ENCODE measurements at regions not wholly inside any gene's neighbourhood (a gene's known extent, or its start where the extent isn't known, plus 50 kb on each side); places are given as distances from the start of the nearest gene placed in this dataset.
"Not testable (repeated sequence)": the region's sequence is repeated elsewhere in the genome, so short reads cannot be mapped to it uniquely, and the experiment has no call there.

DNA sequence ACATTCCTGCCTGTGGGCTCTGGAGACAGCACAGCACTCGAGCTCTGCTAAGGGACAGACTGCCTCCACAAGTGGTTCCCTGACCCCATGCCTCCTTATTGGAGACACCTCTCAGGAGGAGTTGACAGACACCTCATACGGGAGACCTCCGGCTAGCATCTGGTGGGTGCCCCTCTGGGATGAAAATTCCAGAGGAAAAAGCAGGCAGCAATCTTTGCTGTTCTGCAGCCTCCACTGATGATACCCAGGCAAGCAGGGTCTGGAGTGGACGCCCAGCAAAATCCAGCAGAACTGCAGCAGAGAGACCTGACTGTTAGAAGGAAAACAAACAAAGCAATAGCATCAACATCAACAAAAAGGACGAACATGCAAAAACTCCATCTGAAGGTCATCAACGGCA, 639.4 kb downstream of the SLC16A7 start:
- no peaks in the 10 kb centered on the region for H3K27me3 ChIP-seq (replicated peaks; ENCODE audit: control insufficient read depth, insufficient read depth, low read length)
- H3K4me1 ChIP-seq (ENCODE audit: control insufficient read depth, insufficient read depth, low read length), result no peaks in the 10 kb centered on the region
- H3K4me3 ChIP-seq (ENCODE audit: low read length), result no peak overlapping the region
- no peaks in the 10 kb centered on the region for H3K36me3 ChIP-seq (ENCODE audit: control insufficient read depth, insufficient read depth, low read length, severe bottlenecking)
- DNase-seq (ENCODE audit: low read depth), result no peak
- H3K9me3 ChIP-seq (ENCODE audit: control insufficient read depth, low read length), result no peaks in the 10 kb centered on the region
- H3K9ac ChIP-seq (ENCODE audit: low read length), result no peak overlapping the region

- H3K9ac ChIP-seq (ENCODE audit: low read length); H3K27me3 ChIP-seq (replicated peaks; ENCODE audit: control insufficient read depth, insufficient read depth, low read length); H3K4me1 ChIP-seq (ENCODE audit: control insufficient read depth, insufficient read depth, low read length); DNase-seq (ENCODE audit: low read depth); H3K36me3 ChIP-seq (ENCODE audit: control insufficient read depth, insufficient read depth, low read length, severe bottlenecking); H3K9me3 ChIP-seq (ENCODE audit: control insufficient read depth, low read length); H3K4me3 ChIP-seq (ENCODE audit: low read length): not testable (repeated sequence)
These were observed 640.6 kb downstream of the SLC16A7 start for GRCh38 chr12:60236416-60236815.

- Histone ChIP-seq H3K27me3 (replicated peaks; ENCODE audit: control insufficient read depth, insufficient read depth, low read length) (no peaks in the 10 kb centered on the region), H3K9ac (ENCODE audit: low read length) (no peak overlapping the region), H3K9me3 (ENCODE audit: control insufficient read depth, low read length) (no peaks in the 10 kb centered on the region), H3K4me3 (ENCODE audit: low read length) (no peak overlapping the region), H3K36me3 (ENCODE audit: control insufficient read depth, insufficient read depth, low read length, severe bottlenecking) (no peaks in the 10 kb centered on the region), H3K4me1 (ENCODE audit: control insufficient read depth, insufficient read depth, low read length) (no peaks in the 10 kb centered on the region)
- DNase-seq (ENCODE audit: low read depth), result no peak
These were observed 645.1 kb downstream of the SLC16A7 start for GRCh38 chr12:60240891-60241290.

GRCh38 chr12:60251091-60251490, 655.3 kb downstream of the SLC16A7 start:
- H3K27me3 ChIP-seq (replicated peaks; ENCODE audit: control insufficient read depth, insufficient read depth, low read length), result no peaks in the 10 kb centered on the region
- no peaks in the 10 kb centered on the region for H3K36me3 ChIP-seq (ENCODE audit: control insufficient read depth, insufficient read depth, low read length, severe bottlenecking)
- H3K4me3 ChIP-seq (ENCODE audit: low read length), result no peak overlapping the region
- DNase-seq (ENCODE audit: low read depth), result no peak
- H3K9ac ChIP-seq (ENCODE audit: low read length), result no peak overlapping the region
- H3K9me3 ChIP-seq (ENCODE audit: control insufficient read depth, low read length), result no peaks in the 10 kb centered on the region
- no peaks in the 10 kb centered on the region for H3K4me1 ChIP-seq (ENCODE audit: control insufficient read depth, insufficient read depth, low read length)

DNA sequence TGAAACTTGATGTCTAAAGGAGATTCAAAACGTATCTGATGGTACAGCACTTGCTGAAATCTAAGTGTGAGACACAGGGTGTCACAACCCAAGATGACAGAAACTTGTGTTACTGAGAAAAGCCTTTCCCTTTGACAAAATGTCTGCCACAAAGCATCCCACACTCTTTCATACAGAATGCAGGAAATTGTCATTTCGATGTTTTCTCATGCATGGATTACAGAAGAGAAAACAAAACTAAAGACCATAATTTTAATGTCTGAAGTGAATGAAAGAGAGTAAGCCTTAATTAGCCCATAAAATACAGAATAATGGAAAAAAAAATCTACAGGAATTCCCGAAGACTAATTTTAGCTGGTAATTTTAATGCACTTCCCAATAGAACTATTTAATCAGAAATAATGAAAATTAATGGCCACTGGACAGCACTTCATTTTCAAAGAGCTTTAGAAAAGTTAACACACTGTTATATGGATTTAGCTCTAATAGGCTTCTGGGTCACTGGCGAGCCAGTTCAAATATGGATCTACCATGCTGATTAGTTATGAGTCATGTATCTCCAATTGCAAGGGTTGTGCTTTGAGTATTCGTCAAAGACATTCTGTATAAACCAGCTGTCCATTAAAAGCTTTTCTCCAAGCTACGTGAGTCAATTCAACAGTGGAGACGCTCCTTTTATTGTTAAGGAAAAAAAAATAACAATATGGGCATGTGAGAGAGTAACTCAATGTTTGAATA, 656.7 kb downstream of the SLC16A7 start:
- Histone ChIP-seq H3K27me3 (replicated peaks; ENCODE audit: control insufficient read depth, insufficient read depth, low read length) (no peaks in the 10 kb centered on the region), H3K4me1 (ENCODE audit: control insufficient read depth, insufficient read depth, low read length) (peaks cover 8% of the 10 kb centered on the region), H3K36me3 (ENCODE audit: control insufficient read depth, insufficient read depth, low read length, severe bottlenecking) (no peaks in the 10 kb centered on the region), H3K4me3 (ENCODE audit: low read length) (no peak overlapping the region), H3K9me3 (ENCODE audit: control insufficient read depth, low read length) (no peaks in the 10 kb centered on the region), H3K9ac (ENCODE audit: low read length) (no peak overlapping the region)
- no peak for DNase-seq (ENCODE audit: low read depth)

GRCh38 chr12:60255044-60255443, 659.2 kb downstream of the SLC16A7 start:
- DNase-seq (ENCODE audit: low read depth), result no peak
- Histone ChIP-seq H3K9ac (ENCODE audit: low read length) (no peak overlapping the region), H3K27me3 (replicated peaks; ENCODE audit: control insufficient read depth, insufficient read depth, low read length) (no peaks in the 10 kb centered on the region), H3K9me3 (ENCODE audit: control insufficient read depth, low read length) (no peaks in the 10 kb centered on the region), H3K4me3 (ENCODE audit: low read length) (no peak overlapping the region), H3K4me1 (ENCODE audit: control insufficient read depth, insufficient read depth, low read length) (peaks cover 8% of the 10 kb centered on the region), H3K36me3 (ENCODE audit: control insufficient read depth, insufficient read depth, low read length, severe bottlenecking) (no peaks in the 10 kb centered on the region)

DNA sequence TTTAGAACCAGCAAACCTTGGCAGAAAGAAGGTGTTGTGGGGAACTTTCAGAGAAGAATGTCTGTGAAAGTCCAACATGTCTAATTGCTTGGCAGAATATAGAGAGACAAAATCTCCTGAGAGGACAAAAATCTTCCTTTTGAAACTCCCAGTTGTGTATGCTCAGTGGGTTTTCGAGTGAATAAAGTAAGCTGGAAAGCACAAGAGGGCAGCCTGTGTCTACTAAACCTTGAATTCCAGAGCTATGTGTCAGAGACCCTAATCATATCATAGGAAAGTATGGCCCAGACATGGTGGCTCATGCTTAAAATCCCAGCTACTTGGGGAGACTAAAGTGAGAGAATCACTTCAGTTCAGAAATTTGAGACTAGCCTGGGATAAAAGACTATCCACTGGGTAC, 661.2 kb downstream of the SLC16A7 start:
- no peak overlapping the region for H3K9ac ChIP-seq (ENCODE audit: low read length)
- H3K36me3 ChIP-seq (ENCODE audit: control insufficient read depth, insufficient read depth, low read length, severe bottlenecking), result no peaks in the 10 kb centered on the region
- H3K9me3 ChIP-seq (ENCODE audit: control insufficient read depth, low read length), result no peaks in the 10 kb centered on the region
- peak; percentile 70 for DNase-seq (ENCODE audit: low read depth)
- no peak overlapping the region for H3K4me3 ChIP-seq (ENCODE audit: low read length)
- H3K27me3 ChIP-seq (replicated peaks; ENCODE audit: control insufficient read depth, insufficient read depth, low read length), result no peaks in the 10 kb centered on the region
- H3K4me1 ChIP-seq (ENCODE audit: control insufficient read depth, insufficient read depth, low read length), result peaks cover 8% of the 10 kb centered on the region

DNA sequence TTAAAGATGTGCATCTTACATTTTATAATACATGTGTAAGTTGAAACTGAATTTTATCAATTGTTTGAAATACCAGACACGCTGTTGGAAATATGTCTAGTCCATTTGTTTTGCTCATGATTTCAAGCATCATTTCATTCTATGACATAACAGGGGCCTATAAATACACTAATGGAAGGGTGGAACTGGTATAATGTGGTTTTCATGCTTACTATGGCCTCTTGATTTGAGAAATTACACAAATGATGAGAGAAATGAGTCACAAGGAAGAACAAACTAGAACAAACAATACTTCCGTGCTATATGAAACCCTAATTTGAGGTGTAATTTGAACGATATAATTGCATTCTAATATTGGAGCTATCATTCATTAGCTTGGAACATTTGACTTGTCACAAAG, 663.4 kb downstream of the SLC16A7 start:
- Histone ChIP-seq H3K4me1 (ENCODE audit: control insufficient read depth, insufficient read depth, low read length) (peaks cover 8% of the 10 kb centered on the region), H3K9ac (ENCODE audit: low read length) (no peak overlapping the region), H3K36me3 (ENCODE audit: control insufficient read depth, insufficient read depth, low read length, severe bottlenecking) (no peaks in the 10 kb centered on the region), H3K9me3 (ENCODE audit: control insufficient read depth, low read length) (no peaks in the 10 kb centered on the region), H3K4me3 (ENCODE audit: low read length) (no peak overlapping the region), H3K27me3 (replicated peaks; ENCODE audit: control insufficient read depth, insufficient read depth, low read length) (no peaks in the 10 kb centered on the region)
- DNase-seq (ENCODE audit: low read depth), result no peak

DNA sequence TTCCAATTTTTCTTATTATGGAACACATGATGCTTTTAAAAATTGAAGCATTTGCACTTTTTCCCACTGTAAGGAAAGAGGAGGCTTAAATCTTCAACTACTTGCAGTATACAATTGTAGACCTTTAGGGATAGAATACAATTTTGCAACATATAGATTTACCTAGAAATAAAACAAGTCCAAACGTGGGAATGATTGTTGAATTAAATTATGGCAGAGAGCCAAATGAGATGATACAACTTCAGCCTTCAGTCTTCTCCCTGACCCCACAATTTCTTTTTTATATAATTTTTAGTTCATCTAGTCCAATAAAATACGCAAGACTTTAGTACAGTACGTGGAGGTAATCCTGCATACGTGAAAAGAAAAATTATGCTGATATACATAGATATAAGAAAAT, 666.5 kb downstream of the SLC16A7 start:
- Histone ChIP-seq H3K4me3 (ENCODE audit: low read length) (no peak overlapping the region), H3K4me1 (ENCODE audit: control insufficient read depth, insufficient read depth, low read length) (no peaks in the 10 kb centered on the region), H3K9ac (ENCODE audit: low read length) (no peak overlapping the region), H3K36me3 (ENCODE audit: control insufficient read depth, insufficient read depth, low read length, severe bottlenecking) (no peaks in the 10 kb centered on the region), H3K9me3 (ENCODE audit: control insufficient read depth, low read length) (no peaks in the 10 kb centered on the region), H3K27me3 (replicated peaks; ENCODE audit: control insufficient read depth, insufficient read depth, low read length) (no peaks in the 10 kb centered on the region)
- no peak for DNase-seq (ENCODE audit: low read depth)

GRCh38 chr12:60263161-60263560, 667.3 kb downstream of the SLC16A7 start:
- no peak overlapping the region for H3K4me3 ChIP-seq (ENCODE audit: low read length)
- peak; percentile 60 for DNase-seq (ENCODE audit: low read depth)
- no peak overlapping the region for H3K9ac ChIP-seq (ENCODE audit: low read length)
- H3K4me1 ChIP-seq (ENCODE audit: control insufficient read depth, insufficient read depth, low read length), result no peaks in the 10 kb centered on the region
- H3K9me3 ChIP-seq (ENCODE audit: control insufficient read depth, low read length), result no peaks in the 10 kb centered on the region
- no peaks in the 10 kb centered on the region for H3K36me3 ChIP-seq (ENCODE audit: control insufficient read depth, insufficient read depth, low read length, severe bottlenecking)
- no peaks in the 10 kb centered on the region for H3K27me3 ChIP-seq (replicated peaks; ENCODE audit: control insufficient read depth, insufficient read depth, low read length)

- no peak for DNase-seq (ENCODE audit: low read depth)
- Histone ChIP-seq H3K36me3 (ENCODE audit: control insufficient read depth, insufficient read depth, low read length, severe bottlenecking) (no peaks in the 10 kb centered on the region), H3K4me3 (ENCODE audit: low read length) (no peak overlapping the region), H3K27me3 (replicated peaks; ENCODE audit: control insufficient read depth, insufficient read depth, low read length) (no peaks in the 10 kb centered on the region), H3K9me3 (ENCODE audit: control insufficient read depth, low read length) (no peaks in the 10 kb centered on the region), H3K4me1 (ENCODE audit: control insufficient read depth, insufficient read depth, low read length) (no peaks in the 10 kb centered on the region), H3K9ac (ENCODE audit: low read length) (no peak overlapping the region)
These were observed 668.1 kb downstream of the SLC16A7 start for GRCh38 chr12:60263836-60264493.

- H3K27me3 ChIP-seq (replicated peaks; ENCODE audit: control insufficient read depth, insufficient read depth, low read length), result no peaks in the 10 kb centered on the region
- no peak overlapping the region for H3K9ac ChIP-seq (ENCODE audit: low read length)
- no peaks in the 10 kb centered on the region for H3K4me1 ChIP-seq (ENCODE audit: control insufficient read depth, insufficient read depth, low read length)
- H3K9me3 ChIP-seq (ENCODE audit: control insufficient read depth, low read length), result no peaks in the 10 kb centered on the region
- no peak overlapping the region for H3K4me3 ChIP-seq (ENCODE audit: low read length)
- no peaks in the 10 kb centered on the region for H3K36me3 ChIP-seq (ENCODE audit: control insufficient read depth, insufficient read depth, low read length, severe bottlenecking)
- DNase-seq (ENCODE audit: low read depth), result no peak
These were observed 669.9 kb downstream of the SLC16A7 start for GRCh38 chr12:60265741-60266140.

Data from adipocyte (in vitro differentiated cells).